CD4-positive, CD25-positive, alpha-beta regulatory T cell (primary cell): ENCODE measurements at regions not wholly inside any gene's neighbourhood (a gene's known extent, or its start where the extent isn't known, plus 50 kb on each side); places are given as distances from the start of the nearest gene placed in this dataset.
"Not testable (repeated sequence)": the region's sequence is repeated elsewhere in the genome, so short reads cannot be mapped to it uniquely, and the experiment has no call there.

Experiments
- ATAC-seq, 2 donors: fragments of 150-1000 bp; cut with Tn5 transposase; one replicate each; pipeline ENCODE4 v1.10.0; 2021; ENCODE audit warnings: low read depth in 2 of 2, moderate number of reproducible peaks in 2 of 2, moderate library complexity in 1 of 2
- DNase-seq, 3 donors: peaks; one replicate each; pipeline versions ENCODE4 v3.0.0 to v3.0.0-alpha.2; 2012 to 2022; ENCODE audit warnings: mixed read lengths in 1 of 3
- H3K27ac ChIP-seq: one replicate; pipeline ENCODE4 v1.7.0; 2013; ENCODE audit warnings: mild to moderate bottlenecking, low read length; ENCODE audit not compliant: insufficient read depth, poor library complexity, severe bottlenecking
- H3K27me3 ChIP-seq: one replicate; pipeline ENCODE4 v1.7.0; 2013; ENCODE audit warnings: low read length; ENCODE audit not compliant: control insufficient read depth, insufficient read depth
- H3K36me3 ChIP-seq: one replicate; pipeline ENCODE4 v1.7.0; 2013; ENCODE audit warnings: mild to moderate bottlenecking, low read length, moderate library complexity; ENCODE audit not compliant: control insufficient read depth, insufficient read depth
- H3K4me1 ChIP-seq: 2 replicates; pipeline ENCODE4 v1.7.0; 2013; ENCODE audit warnings: mild to moderate bottlenecking, low read length; ENCODE audit not compliant: insufficient read depth, control insufficient read depth, poor library complexity, severe bottlenecking
- H3K4me3 ChIP-seq: one replicate; pipeline ENCODE4 v1.7.0; 2013; ENCODE audit warnings: low read depth, mild to moderate bottlenecking, low read length, moderate library complexity
- H3K9me3 ChIP-seq, 2 experiments: 1 replicate in 1 of 2; 2 replicates in 1 of 2; pipeline ENCODE4 v1.7.0; 2013; ENCODE audit warnings: low read length in 2 of 2, mild to moderate bottlenecking in 1 of 2, moderate library complexity in 1 of 2; ENCODE audit not compliant: control insufficient read depth in 2 of 2
- H3K27ac Mint-ChIP-seq, 3 donors: one replicate each; pipeline ENCODE4 v1.8.0; 2020 to 2022; ENCODE audit warnings: mild to moderate bottlenecking in 3 of 3, mixed read lengths in 3 of 3, moderate library complexity in 2 of 3
- H3K27me3 Mint-ChIP-seq: one replicate; pipeline ENCODE4 v1.8.0; 2022; ENCODE audit warnings: mild to moderate bottlenecking, mixed read lengths
- H3K36me3 Mint-ChIP-seq: one replicate; pipeline ENCODE4 v1.8.0; 2020; ENCODE audit warnings: mixed read lengths
- H3K4me1 Mint-ChIP-seq, 4 donors: one replicate each; pipeline ENCODE4 v1.8.0; 2020 to 2022; ENCODE audit warnings: mixed read lengths in 4 of 4, mild to moderate bottlenecking in 1 of 4
- H3K4me3 Mint-ChIP-seq, 4 donors: one replicate each; pipeline ENCODE4 v1.8.0; 2020 to 2022; ENCODE audit warnings: mild to moderate bottlenecking in 4 of 4, mixed read lengths in 4 of 4, moderate library complexity in 3 of 4
- H3K9me3 Mint-ChIP-seq, 7 donors: one replicate each; pipeline ENCODE4 v1.8.0; 2020 to 2022; ENCODE audit warnings: mixed read lengths in 7 of 7, mild to moderate bottlenecking in 3 of 7, moderate library complexity in 2 of 7

- H3K36me3 ChIP-seq, result no peaks in the 10 kb centered on the region
- no peak for ATAC-seq
- Mint-ChIP-seq H3K4me1 (no peaks in the 10 kb centered on the region), H3K4me3 (no peak overlapping the region), H3K9me3 (no peaks in the 10 kb centered on the region), H3K27ac (no peak overlapping the region), H3K36me3 (no peaks in the 10 kb centered on the region), H3K27me3 (peaks cover 4% of the 10 kb centered on the region)
- H3K4me1 ChIP-seq, result no peaks in the 10 kb centered on the region
- H3K9me3 ChIP-seq, result no peaks in the 10 kb centered on the region
- no peak for DNase-seq
- no peak overlapping the region for H3K4me3 ChIP-seq
- H3K27ac ChIP-seq, result no peak overlapping the region
- no peaks in the 10 kb centered on the region for H3K27me3 ChIP-seq
Measured at GRCh38 chr14:35949920-35950513, 123.9 kb downstream of the BRMS1L start.

- H3K9me3 ChIP-seq, ATAC-seq, H3K4me1 Mint-ChIP-seq: not testable (repeated sequence)
Measured at GRCh38 chr14:35947983-35948382, 121.8 kb downstream of the BRMS1L start.

GRCh38 chr14:35944847-35945246 lies 118.7 kb downstream of the BRMS1L start:
- H3K27me3 Mint-ChIP-seq, result peaks cover 10% of the 10 kb centered on the region
- H3K27ac Mint-ChIP-seq, result no peak overlapping the region
- no peaks in the 10 kb centered on the region for H3K27me3 ChIP-seq
- H3K4me3 ChIP-seq, result no peak overlapping the region
- DNase-seq (peak in 1 of 3 donors; percentile 24), ATAC-seq (no peak)
- no peak overlapping the region for H3K4me3 Mint-ChIP-seq
- peaks cover 5% of the 10 kb centered on the region for H3K4me1 ChIP-seq
- no peaks in the 10 kb centered on the region for H3K36me3 ChIP-seq
- H3K9me3 Mint-ChIP-seq, result no peaks in the 10 kb centered on the region
- no peaks in the 10 kb centered on the region for H3K9me3 ChIP-seq
- no peaks in the 10 kb centered on the region for H3K36me3 Mint-ChIP-seq
- peaks cover 0 to 7% (median 2%) of the 10 kb centered on the region in 4 donors for H3K4me1 Mint-ChIP-seq
- no peak overlapping the region for H3K27ac ChIP-seq

More at GRCh38 chr14:35947983-35948382, 121.8 kb downstream of the BRMS1L start:
- H3K36me3 Mint-ChIP-seq, H3K27ac Mint-ChIP-seq, H3K4me3 Mint-ChIP-seq, H3K27ac ChIP-seq, H3K4me3 ChIP-seq, H3K36me3 ChIP-seq, H3K4me1 ChIP-seq, H3K9me3 Mint-ChIP-seq, DNase-seq, H3K27me3 ChIP-seq: not testable (repeated sequence)
- H3K27me3 Mint-ChIP-seq, result peaks cover 10% of the 10 kb centered on the region

GRCh38 chr14:35940291-35940690 lies 114.2 kb downstream of the BRMS1L start:
- Mint-ChIP-seq H3K4me1 (peaks cover 0 to 7% (median 5%) of the 10 kb centered on the region in 4 donors), H3K4me3 (peak overlapping the region in 1 of 4 donors; percentile 65), H3K27me3 (peaks cover 14% of the 10 kb centered on the region), H3K27ac (no peak overlapping the region), H3K36me3 (no peaks in the 10 kb centered on the region), H3K9me3 (no peaks in the 10 kb centered on the region)
- ATAC-seq, result no peak
- Histone ChIP-seq H3K36me3 (no peaks in the 10 kb centered on the region), H3K4me1 (peaks cover 5% of the 10 kb centered on the region), H3K4me3 (peak overlapping the region; percentile 51), H3K9me3 (no peaks in the 10 kb centered on the region), H3K27ac (no peak overlapping the region), H3K27me3 (peaks cover 4% of the 10 kb centered on the region)
- peak in 1 of 3 donors; percentile 14 for DNase-seq

GRCh38 chr14:35938770-35939169 lies 112.6 kb downstream of the BRMS1L start:
- no peak overlapping the region for H3K4me3 Mint-ChIP-seq
- peaks cover 8% of the 10 kb centered on the region for H3K27me3 Mint-ChIP-seq
- H3K4me1 Mint-ChIP-seq, result peaks cover 2 to 9% (median 5%) of the 10 kb centered on the region in 4 donors
- DNase-seq (no peak), ATAC-seq (no peak)
- H3K27ac Mint-ChIP-seq, result no peak overlapping the region
- Histone ChIP-seq H3K4me1 (peaks cover 5% of the 10 kb centered on the region), H3K36me3 (no peaks in the 10 kb centered on the region), H3K4me3 (no peak overlapping the region), H3K9me3 (no peaks in the 10 kb centered on the region), H3K27ac (no peak overlapping the region), H3K27me3 (peaks cover 4% of the 10 kb centered on the region)
- H3K9me3 Mint-ChIP-seq, result no peaks in the 10 kb centered on the region
- no peaks in the 10 kb centered on the region for H3K36me3 Mint-ChIP-seq

- H3K9me3 Mint-ChIP-seq, result no peaks in the 10 kb centered on the region
- Histone ChIP-seq H3K27me3 (peaks cover 4% of the 10 kb centered on the region), H3K4me3 (no peak overlapping the region), H3K4me1 (no peaks in the 10 kb centered on the region), H3K27ac (no peak overlapping the region), H3K36me3 (no peaks in the 10 kb centered on the region), H3K9me3 (no peaks in the 10 kb centered on the region)
- peaks cover 11 to 22% (median 12%) of the 10 kb centered on the region in 4 donors for H3K4me1 Mint-ChIP-seq
- H3K4me3 Mint-ChIP-seq, result no peak overlapping the region
- no peak for ATAC-seq
- DNase-seq, result peak in 1 of 3 donors; percentile 14
- H3K27me3 Mint-ChIP-seq, result peaks cover 4% of the 10 kb centered on the region
- H3K27ac Mint-ChIP-seq, result peak overlapping the region in 1 of 3 donors; percentile 3
- H3K36me3 Mint-ChIP-seq, result no peaks in the 10 kb centered on the region
Measured at GRCh38 chr14:35934499-35934898, 108.4 kb downstream of the BRMS1L start.

GRCh38 chr14:35932659-35933159 lies 106.6 kb downstream of the BRMS1L start:
- Mint-ChIP-seq H3K4me3 (peak overlapping the region; percentile 76 to 90 (median 84)), H3K27me3 (peaks cover 4% of the 10 kb centered on the region), H3K9me3 (no peaks in the 10 kb centered on the region), H3K27ac (peak overlapping the region; percentile 68 to 94 (median 83)), H3K36me3 (no peaks in the 10 kb centered on the region), H3K4me1 (peaks cover 7 to 22% (median 12%) of the 10 kb centered on the region in 4 donors)
- ATAC-seq (peak; percentile 68 to 69), DNase-seq (peak in 2 of 3 donors; percentile 43 to 69)
- Histone ChIP-seq H3K27ac (no peak overlapping the region), H3K4me1 (no peaks in the 10 kb centered on the region), H3K9me3 (no peaks in the 10 kb centered on the region), H3K36me3 (no peaks in the 10 kb centered on the region), H3K4me3 (peak overlapping the region; percentile 85), H3K27me3 (peaks cover 2% of the 10 kb centered on the region)

- Mint-ChIP-seq H3K4me1 (peaks cover 7 to 22% (median 12%) of the 10 kb centered on the region in 4 donors), H3K36me3 (no peaks in the 10 kb centered on the region), H3K27me3 (no peaks in the 10 kb centered on the region), H3K4me3 (peak overlapping the region; percentile 40 to 90 (median 80)), H3K9me3 (no peaks in the 10 kb centered on the region), H3K27ac (peak overlapping the region in 2 of 3 donors; percentile 26 to 94)
- Histone ChIP-seq H3K27ac (no peak overlapping the region), H3K27me3 (no peaks in the 10 kb centered on the region), H3K9me3 (no peaks in the 10 kb centered on the region), H3K4me1 (no peaks in the 10 kb centered on the region), H3K4me3 (peak overlapping the region; percentile 85), H3K36me3 (no peaks in the 10 kb centered on the region)
- DNase-seq (no peak), ATAC-seq (no peak)
Measured at GRCh38 chr14:35932136-35932535, 106.0 kb downstream of the BRMS1L start.
